ENCODE measurements at regions not wholly inside any gene's neighbourhood (a gene's known extent, or its start where the extent isn't known, plus 50 kb on each side); places are given as distances from the start of the nearest gene placed in this dataset.

DNA sequence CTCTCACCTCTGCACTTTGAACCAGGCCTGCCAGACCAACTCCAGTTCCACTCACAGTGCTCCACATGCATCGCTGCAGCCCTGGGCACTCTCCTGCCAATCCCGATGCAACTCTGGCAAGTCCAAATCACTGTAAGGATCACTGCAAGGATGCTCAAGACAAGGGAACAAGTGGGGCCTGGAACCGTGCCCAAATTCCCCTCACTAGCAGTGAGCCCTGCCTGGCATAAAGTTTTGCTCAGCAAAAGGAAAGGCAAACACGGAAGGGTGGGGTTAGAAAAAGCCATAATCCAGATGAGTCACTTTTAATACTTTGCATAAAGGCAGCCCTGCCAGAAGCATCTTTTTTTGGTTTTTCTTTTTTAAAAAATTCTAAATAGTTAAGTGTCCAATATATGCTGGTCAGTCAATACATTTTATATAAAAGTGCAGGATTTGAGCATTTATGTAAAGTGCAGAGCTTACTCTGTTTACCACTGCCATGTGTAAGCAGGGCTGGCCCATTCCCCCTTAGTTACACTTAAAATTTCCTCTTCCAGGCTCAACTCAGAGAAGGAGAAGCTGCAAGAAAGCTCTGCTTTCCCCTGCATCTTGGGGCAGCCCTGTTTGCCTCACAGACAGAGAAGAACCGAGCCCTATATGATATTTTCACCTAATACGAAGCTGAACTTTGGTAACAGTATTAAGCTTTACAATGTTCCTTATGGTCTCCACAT is 102.2 kb downstream of the CD47 start:
- Histone ChIP-seq H3K79me2 (ENCODE audit: insufficient read depth) (no peaks in the 10 kb centered on the region), H3F3A (replicated peaks; ENCODE audit: insufficient read depth) (peaks cover 24% of the 10 kb centered on the region), H3K9me2 (no peaks in the 10 kb centered on the region), H3K27me3 (ENCODE audit: insufficient read depth) (no peaks in the 10 kb centered on the region), H3K9me3 (no peaks in the 10 kb centered on the region), H3K4me2 (peak overlapping the region; percentile 60; the same call in 1 of the 2 replicates), H4K20me1 (ENCODE audit: insufficient read depth) (no peaks in the 10 kb centered on the region), H3K4me1 (ENCODE audit: control insufficient read depth in 1 of 2, insufficient read depth in 2 of 2, low read depth in 1 of 2, low read length in 1 of 2) (peaks cover 31 to 45% of the 10 kb centered on the region in 2 experiments), H2AFZ (ENCODE audit: low read depth) (no peak overlapping the region; the same call in 1 of the 2 replicates), H3K9ac (no peak overlapping the region), H3K4me3 (ENCODE audit: low read depth in 2 of 2, low read length in 1 of 2) (no peak overlapping the region), H3K27ac (ENCODE audit: low read depth in 2 of 2, low read length in 1 of 2) (peak overlapping the region in 1 of 2 experiments; percentile 94; a peak in 3 of 4 replicates), H3K36me3 (replicated peaks in 1 of 2; ENCODE audit: control insufficient read depth in 1 of 2, insufficient read depth in 2 of 2, low read length in 1 of 2) (no peaks in the 10 kb centered on the region)
- POLR2A ChIA-PET = no interaction called here
- DNase-seq = no peak
- peak; percentile 46; the same call in 1 of the 2 replicates for TF ChIP-seq FOSL2 (IDR thresholded peaks at IDR 0.05; ENCODE audit: borderline replicate concordance, low read depth)
- TF ChIP-seq JUND (IDR thresholded peaks at IDR 0.05) = peak; percentile 56
- TF ChIP-seq TCF12 (IDR thresholded peaks at IDR 0.05) = peak; percentile 30; the same call in 1 of the 2 replicates
- TF ChIP-seq GATA2 (CRISPR knock-in tag; IDR thresholded peaks at IDR 0.05) = no peak
- peak; percentile 75 for TF ChIP-seq NFIC (IDR thresholded peaks at IDR 0.05; ENCODE audit: borderline replicate concordance)
- no peak for TF ChIP-seq EP300 (IDR thresholded peaks at IDR 0.05; ENCODE audit: borderline replicate concordance in 1 of 2, low read depth in 1 of 2, low read length in 1 of 2)
- no peak for TF ChIP-seq PBX3 (IDR thresholded peaks at IDR 0.05)
- CTCF ChIA-PET = interaction anchor here (0.9 to 3.1 kb wide), 2 partner anchors 9 to 61 kb away, joined by 3 to 14 read pairs; no protein-coding TSS in a partner anchor
- 42% methylated on average over 5 of the region's 6 CpGs for WGBS (ENCODE audit: low lambda C conversion rate)

DNA sequence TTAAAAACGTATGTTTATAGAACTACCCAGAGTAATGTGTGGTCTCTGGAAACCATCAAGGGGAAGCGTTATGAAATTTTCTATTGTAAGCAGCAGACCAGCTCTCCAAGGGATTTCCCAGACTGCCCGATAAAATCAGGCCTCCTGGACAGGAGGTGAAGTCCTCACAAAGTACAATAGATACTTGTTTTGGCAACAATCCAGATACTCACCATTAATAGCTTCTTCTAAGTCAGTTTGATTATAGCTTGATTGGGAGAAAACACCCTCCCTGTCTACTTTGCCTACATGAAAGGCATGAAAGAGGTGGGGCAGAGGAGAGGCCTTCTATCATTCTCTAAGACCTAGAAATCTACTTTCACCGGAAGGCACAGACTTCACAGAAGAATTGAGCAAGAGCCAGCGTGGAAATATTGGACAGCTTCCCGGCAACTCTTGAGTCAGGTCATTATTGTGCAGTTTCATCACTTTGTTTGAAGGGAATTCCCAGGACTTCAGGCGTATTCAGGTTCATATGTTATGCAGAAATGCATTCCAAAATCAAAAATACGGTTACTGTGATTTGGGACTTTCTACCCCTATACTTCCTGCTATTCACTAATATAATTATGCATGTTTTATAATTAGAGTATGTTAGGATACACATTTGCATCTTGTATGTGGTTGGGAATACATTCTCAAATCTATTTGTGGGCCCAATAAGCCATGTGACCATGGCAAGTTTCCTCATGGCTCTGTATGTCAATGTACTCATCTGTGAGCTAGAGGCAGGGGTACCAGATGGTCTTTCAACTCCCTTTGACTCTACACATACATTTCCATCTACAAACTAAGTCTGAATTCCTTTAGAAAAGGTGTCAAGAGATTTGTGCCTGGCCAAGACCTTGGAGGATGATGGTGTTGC is 103.5 kb downstream of the CD47 start:
- Histone ChIP-seq H2AFZ (ENCODE audit: low read depth) (peak overlapping the region; percentile 54; the same call in 1 of the 2 replicates), H3K27ac (ENCODE audit: low read depth in 2 of 2, low read length in 1 of 2) (peak overlapping the region; percentile 85 to 94), H3F3A (replicated peaks; ENCODE audit: insufficient read depth) (peaks cover 24% of the 10 kb centered on the region), H3K36me3 (replicated peaks in 1 of 2; ENCODE audit: control insufficient read depth in 1 of 2, insufficient read depth in 2 of 2, low read length in 1 of 2) (no peaks in the 10 kb centered on the region), H3K9me2 (no peaks in the 10 kb centered on the region), H3K9me3 (no peaks in the 10 kb centered on the region), H3K4me3 (ENCODE audit: low read depth in 2 of 2, low read length in 1 of 2) (0 out of 4 replicates have a peak overlapping the region, but pooled peaks of 1 of the 2 experiments have one; percentile 1), H3K27me3 (ENCODE audit: insufficient read depth) (no peaks in the 10 kb centered on the region), H3K4me1 (ENCODE audit: control insufficient read depth in 1 of 2, insufficient read depth in 2 of 2, low read depth in 1 of 2, low read length in 1 of 2) (peaks cover 31 to 45% of the 10 kb centered on the region in 2 experiments), H3K79me2 (ENCODE audit: insufficient read depth) (no peaks in the 10 kb centered on the region), H3K4me2 (peak overlapping the region; percentile 60), H4K20me1 (ENCODE audit: insufficient read depth) (no peaks in the 10 kb centered on the region), H3K9ac (peak overlapping the region; percentile 13; the same call in 1 of the 2 replicates)
- 3% methylated on average over 8 of the region's 8 CpGs for WGBS (ENCODE audit: low lambda C conversion rate)
- ChIA-PET POLR2A (no interaction called here), CTCF (interaction anchor here (1.0 to 3.1 kb wide), 4 partner anchors 13 to 490 kb away, joined by 4 to 14 read pairs (median 8); no protein-coding TSS in a partner anchor)
- peak; percentile 59 for DNase-seq
- TF ChIP-seq, protein P1, sequence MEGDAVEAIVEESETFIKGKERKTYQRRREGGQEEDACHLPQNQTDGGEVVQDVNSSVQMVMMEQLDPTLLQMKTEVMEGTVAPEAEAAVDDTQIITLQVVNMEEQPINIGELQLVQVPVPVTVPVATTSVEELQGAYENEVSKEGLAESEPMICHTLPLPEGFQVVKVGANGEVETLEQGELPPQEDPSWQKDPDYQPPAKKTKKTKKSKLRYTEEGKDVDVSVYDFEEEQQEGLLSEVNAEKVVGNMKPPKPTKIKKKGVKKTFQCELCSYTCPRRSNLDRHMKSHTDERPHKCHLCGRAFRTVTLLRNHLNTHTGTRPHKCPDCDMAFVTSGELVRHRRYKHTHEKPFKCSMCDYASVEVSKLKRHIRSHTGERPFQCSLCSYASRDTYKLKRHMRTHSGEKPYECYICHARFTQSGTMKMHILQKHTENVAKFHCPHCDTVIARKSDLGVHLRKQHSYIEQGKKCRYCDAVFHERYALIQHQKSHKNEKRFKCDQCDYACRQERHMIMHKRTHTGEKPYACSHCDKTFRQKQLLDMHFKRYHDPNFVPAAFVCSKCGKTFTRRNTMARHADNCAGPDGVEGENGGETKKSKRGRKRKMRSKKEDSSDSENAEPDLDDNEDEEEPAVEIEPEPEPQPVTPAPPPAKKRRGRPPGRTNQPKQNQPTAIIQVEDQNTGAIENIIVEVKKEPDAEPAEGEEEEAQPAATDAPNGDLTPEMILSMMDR (IDR thresholded peaks at IDR 0.05) = no peak
- TF ChIP-seq, protein P2, sequence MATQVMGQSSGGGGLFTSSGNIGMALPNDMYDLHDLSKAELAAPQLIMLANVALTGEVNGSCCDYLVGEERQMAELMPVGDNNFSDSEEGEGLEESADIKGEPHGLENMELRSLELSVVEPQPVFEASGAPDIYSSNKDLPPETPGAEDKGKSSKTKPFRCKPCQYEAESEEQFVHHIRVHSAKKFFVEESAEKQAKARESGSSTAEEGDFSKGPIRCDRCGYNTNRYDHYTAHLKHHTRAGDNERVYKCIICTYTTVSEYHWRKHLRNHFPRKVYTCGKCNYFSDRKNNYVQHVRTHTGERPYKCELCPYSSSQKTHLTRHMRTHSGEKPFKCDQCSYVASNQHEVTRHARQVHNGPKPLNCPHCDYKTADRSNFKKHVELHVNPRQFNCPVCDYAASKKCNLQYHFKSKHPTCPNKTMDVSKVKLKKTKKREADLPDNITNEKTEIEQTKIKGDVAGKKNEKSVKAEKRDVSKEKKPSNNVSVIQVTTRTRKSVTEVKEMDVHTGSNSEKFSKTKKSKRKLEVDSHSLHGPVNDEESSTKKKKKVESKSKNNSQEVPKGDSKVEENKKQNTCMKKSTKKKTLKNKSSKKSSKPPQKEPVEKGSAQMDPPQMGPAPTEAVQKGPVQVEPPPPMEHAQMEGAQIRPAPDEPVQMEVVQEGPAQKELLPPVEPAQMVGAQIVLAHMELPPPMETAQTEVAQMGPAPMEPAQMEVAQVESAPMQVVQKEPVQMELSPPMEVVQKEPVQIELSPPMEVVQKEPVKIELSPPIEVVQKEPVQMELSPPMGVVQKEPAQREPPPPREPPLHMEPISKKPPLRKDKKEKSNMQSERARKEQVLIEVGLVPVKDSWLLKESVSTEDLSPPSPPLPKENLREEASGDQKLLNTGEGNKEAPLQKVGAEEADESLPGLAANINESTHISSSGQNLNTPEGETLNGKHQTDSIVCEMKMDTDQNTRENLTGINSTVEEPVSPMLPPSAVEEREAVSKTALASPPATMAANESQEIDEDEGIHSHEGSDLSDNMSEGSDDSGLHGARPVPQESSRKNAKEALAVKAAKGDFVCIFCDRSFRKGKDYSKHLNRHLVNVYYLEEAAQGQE (IDR thresholded peaks at IDR 0.05; ENCODE audit: low read depth, low read length) = 0 out of 2 replicates have a peak, but pooled peaks have one; percentile 44
- TF ChIP-seq RAD21 (IDR thresholded peaks at IDR 0.05; ENCODE audit: low read length) (peak; percentile 36), YY1 (IDR thresholded peaks at IDR 0.05; ENCODE audit: low read depth) (no peak), FOXM1 (IDR thresholded peaks at IDR 0.05; ENCODE audit: low read depth) (peak; percentile 54; the same call in 1 of the 2 replicates), JUND (IDR thresholded peaks at IDR 0.05) (peak; percentile 49), TCF12 (IDR thresholded peaks at IDR 0.05) (peak; percentile 97), TEAD4 (IDR thresholded peaks at IDR 0.05; ENCODE audit: borderline replicate concordance, insufficient read depth) (peak; percentile 87), MEF2A (IDR thresholded peaks at IDR 0.05; ENCODE audit: borderline replicate concordance, low read depth) (peak; percentile 74), MAX (IDR thresholded peaks at IDR 0.05; ENCODE audit: low read depth) (peak; percentile 54), FOSL2 (IDR thresholded peaks at IDR 0.05; ENCODE audit: borderline replicate concordance, low read depth) (peak; percentile 31; the same call in 1 of the 2 replicates)
- TF ChIP-seq, protein P3, sequence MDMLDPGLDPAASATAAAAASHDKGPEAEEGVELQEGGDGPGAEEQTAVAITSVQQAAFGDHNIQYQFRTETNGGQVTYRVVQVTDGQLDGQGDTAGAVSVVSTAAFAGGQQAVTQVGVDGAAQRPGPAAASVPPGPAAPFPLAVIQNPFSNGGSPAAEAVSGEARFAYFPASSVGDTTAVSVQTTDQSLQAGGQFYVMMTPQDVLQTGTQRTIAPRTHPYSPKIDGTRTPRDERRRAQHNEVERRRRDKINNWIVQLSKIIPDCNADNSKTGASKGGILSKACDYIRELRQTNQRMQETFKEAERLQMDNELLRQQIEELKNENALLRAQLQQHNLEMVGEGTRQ (IDR thresholded peaks at IDR 0.05; ENCODE audit: borderline replicate concordance, low read depth, low read length) = no peak

Data from SK-N-SH (cell line).